GM18873 (cell line): ENCODE measurements at regions not wholly inside any gene's neighbourhood (a gene's known extent, or its start where the extent isn't known, plus 50 kb on each side); places are given as distances from the start of the nearest gene placed in this dataset.

Experiments used
- ATAC-seq: cut with Tn5 transposase; IDR thresholded peaks from one replicate; pipeline ENCODE4 v1.9.1; 2021; ENCODE audit warnings: mild to moderate bottlenecking, moderate library complexity, moderate number of reproducible peaks; ENCODE audit not compliant: unreplicated experiment, low FRiP score

GRCh38 chr2:65500310-65501040, 68.1 kb upstream of the SPRED2 start:
- ATAC-seq: peak; percentile 58

DNA sequence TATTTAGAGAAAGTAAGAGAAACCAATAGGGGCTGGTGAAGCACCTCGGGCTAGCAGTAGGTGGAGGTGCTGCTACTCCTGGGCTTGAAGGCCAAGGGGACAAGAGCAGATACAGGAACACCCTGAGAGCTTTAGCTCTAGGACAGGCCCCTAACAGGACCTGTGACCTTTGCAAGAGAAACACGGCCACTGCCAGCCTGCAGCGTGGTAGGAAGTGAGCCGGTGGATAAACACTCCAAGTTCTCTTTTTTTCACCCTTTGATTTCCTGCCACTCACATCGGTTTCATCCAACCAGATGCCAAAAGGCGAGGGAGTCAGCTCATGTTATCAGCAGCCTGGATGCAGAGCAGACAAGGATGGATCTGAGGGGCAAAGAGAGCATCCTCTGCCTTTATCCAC, 66.8 kb upstream of the SPRED2 start:
- no peak for ATAC-seq

DNA sequence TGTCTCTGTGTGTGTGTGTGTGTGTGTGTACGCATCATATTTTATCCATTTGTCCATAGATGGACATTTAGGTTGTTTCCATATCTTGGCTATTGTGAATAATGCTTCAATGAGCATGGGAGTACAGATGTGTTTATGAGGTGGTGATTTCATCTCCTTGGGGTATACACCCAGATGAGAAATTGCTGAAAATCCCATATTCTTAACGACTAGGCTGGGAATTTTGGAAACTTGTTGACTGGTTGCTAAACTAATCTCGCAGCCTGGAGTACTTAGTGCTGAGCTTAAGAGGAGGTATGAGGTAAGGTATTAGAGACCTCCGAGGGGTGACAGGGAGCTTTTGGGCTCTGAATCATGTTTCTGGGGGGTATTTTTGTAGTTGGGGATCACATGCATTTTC, 66.0 kb upstream of the SPRED2 start:
- ATAC-seq: no peak

DNA sequence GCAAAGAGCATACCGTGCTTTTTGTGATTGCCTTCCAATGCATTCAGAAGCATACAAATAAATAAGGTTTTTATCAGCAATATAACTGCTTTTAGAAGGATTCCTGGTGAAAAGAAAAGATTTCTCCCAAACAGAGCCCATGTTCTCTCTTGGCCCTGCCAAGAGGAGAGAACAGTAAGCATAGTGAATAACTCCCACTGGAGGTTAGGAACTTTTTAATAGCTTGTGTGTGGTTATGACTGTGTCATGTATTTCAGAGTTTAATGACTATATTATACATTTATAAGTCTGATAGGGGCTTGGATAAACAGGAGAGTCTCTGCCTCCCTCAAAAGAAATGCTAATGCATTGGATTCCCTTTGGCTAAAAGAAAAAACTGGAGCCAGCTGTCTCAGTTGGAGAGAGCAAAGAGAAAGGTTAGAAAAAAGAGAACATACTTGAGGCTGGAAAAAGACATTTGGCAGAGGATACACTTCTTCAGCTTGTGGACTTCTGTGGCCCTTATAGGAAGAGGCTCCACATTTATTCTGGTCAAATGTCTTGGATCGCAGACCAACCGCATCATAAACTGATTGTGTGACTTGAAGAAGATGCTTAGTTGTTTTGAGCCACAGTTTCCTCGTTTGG, 63.0 kb upstream of the SPRED2 start:
- no peak for ATAC-seq

- no peak for ATAC-seq
Observed at GRCh38 chr2:65494078-65494477, 61.7 kb upstream of the SPRED2 start.

- no peak for ATAC-seq
Observed at GRCh38 chr2:65491381-65491905, 59.0 kb upstream of the SPRED2 start.

DNA sequence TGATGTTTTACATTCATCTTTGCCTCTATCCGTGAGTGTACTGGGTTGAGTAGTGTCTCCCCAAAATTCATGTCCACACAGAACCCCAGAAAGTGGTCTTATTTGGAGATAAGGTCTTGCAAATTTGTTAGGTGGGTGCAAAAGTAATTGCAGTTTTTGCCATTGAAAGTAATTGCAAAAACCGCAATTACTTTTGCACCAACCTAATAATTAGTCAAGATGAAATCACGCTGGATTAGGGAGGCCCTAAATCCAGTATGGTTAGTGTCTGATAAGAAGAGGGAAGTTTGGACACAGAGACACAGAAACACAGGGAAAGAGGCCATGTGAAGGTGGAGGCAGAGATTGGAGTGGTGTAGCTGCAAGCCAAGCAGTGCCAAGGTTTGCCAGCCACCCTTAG, 57.8 kb upstream of the SPRED2 start:
- no peak for ATAC-seq

DNA sequence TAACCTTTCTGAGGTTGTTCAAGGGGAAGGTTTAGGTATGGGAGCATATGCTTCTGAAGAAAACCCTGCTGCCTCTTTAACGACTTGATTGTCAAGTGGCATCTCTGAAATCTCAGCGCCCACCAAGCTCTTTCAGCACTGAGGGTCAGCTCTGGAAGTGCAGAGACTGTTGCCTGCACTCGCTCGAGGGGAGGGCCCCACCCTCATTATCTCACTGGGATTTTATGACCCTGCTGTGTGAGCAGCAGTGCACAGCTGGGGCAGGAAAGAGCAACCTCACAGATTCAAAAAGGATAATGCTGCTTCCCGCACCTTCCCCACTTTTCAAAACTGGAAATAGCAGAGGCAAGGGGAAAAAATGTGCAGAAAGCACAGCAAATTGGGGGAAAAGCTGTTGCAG, 56.9 kb upstream of the SPRED2 start:
- ATAC-seq: no peak

- ATAC-seq: no peak
Observed at GRCh38 chr2:65488527-65488926, 56.1 kb upstream of the SPRED2 start.

DNA sequence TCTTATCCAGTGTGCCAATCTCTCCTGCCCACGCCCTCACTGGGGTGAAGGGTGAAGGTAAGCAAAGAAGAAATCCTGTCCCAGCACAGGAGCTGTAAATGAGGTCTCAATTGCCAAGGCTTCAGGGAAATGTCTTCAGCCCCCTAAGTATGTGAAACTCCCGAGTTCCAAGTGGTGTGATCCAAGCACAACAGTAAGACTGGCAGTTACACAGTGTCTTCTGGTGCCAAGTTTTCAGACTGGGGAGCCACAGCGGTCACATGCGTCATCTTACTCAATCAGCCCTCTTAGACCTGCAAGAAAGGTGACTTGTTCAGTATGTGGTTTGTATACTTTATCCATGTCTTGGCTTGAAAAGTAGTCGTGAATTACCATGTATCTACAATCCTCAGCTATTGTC, 55.0 kb upstream of the SPRED2 start:
- ATAC-seq: no peak

DNA sequence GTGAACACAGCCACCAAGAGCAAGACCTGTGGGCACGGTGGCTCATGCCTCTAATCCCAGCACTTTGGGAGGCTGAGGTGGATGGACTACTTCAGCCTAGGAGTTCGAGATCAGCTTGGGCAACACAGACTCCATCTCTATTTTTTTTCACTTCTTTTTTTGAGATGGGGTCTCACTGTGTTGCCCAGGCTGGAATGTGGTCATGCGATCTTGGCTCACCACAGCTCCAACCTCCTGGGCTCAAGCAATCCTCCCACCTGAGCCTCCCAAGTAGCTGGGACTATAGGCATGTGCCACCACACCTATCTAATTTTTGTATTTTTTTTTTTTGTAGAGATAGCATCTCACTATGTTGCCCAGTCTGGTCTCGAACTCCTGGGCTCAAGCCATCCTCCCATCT, 54.4 kb upstream of the SPRED2 start:
- no peak for ATAC-seq

- no peak for ATAC-seq
Observed at GRCh38 chr2:65486282-65486681, 53.9 kb upstream of the SPRED2 start.

GRCh38 chr2:65485839-65486238, 53.4 kb upstream of the SPRED2 start:
- no peak for ATAC-seq

- no peak for ATAC-seq
Observed at GRCh38 chr2:65483763-65484162, 51.4 kb upstream of the SPRED2 start.

DNA sequence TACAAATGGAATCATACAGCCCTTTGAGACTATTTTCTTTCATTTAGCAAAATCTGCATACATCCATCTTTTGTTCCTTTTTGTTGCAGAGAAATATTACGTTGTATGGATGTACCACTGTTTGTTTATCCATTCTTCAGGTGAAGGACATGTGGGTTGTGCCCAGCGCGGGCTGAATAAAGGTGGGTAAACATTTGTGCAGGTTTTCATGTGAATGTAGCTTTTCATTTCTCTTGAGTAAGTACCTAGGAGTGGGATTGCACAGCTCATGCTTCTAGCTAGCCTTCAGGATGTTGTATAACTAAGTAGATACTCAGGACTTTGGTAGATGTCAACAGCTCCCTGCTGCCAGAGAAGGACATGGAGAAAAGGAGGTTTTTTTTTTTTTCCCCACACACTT, 50.6 kb upstream of the SPRED2 start:
- ATAC-seq: no peak
